Body of pancreas (tissue), 4 donors: ENCODE measurements at regions not wholly inside any gene's neighbourhood (a gene's known extent, or its start where the extent isn't known, plus 50 kb on each side); places are given as distances from the start of the nearest gene placed in this dataset.
"Not testable (repeated sequence)": the region's sequence is repeated elsewhere in the genome, so short reads cannot be mapped to it uniquely, and the experiment has no call there.

ENCODE experiments used
- CTCF ChIP-seq, 7 experiments: fragments of 450-650 bp in 4 of 7; fragments of 200-600 bp in 3 of 7; sonication (generic) in 3 of 7; IDR thresholded peaks; one replicate each; pipeline ENCODE4 v1.5.1; 2016 to 2019; ENCODE audit warnings: antibody characterized with exemption in 7 of 7
- POLR2A ChIP-seq, 3 donors: fragments of 450-650 bp; IDR thresholded peaks; one replicate each; pipeline ENCODE4 v1.6.1; 2016; ENCODE audit warnings: antibody characterized with exemption in 3 of 3, mild to moderate bottlenecking in 2 of 3

GRCh38 chr3:177394231-177395024 lies 197.1 kb upstream of the TBL1XR1 start:
- TF ChIP-seq CTCF, POLR2A (IDR thresholded peaks at IDR 0.05): not testable (repeated sequence)
